LNCaP clone FGC (cell line): ENCODE measurements at regions not wholly inside any gene's neighbourhood (a gene's known extent, or its start where the extent isn't known, plus 50 kb on each side); places are given as distances from the start of the nearest gene placed in this dataset.
A peak's percentile ranks its signal among the peaks of the same experiment; 100 is the strongest.
"Not testable (repeated sequence)": the region's sequence is repeated elsewhere in the genome, so short reads cannot be mapped to it uniquely, and the experiment has no call there.

Experiments used
- DNase-seq: peaks from one replicate; pipeline ENCODE4 v3.0.0-alpha.2; 2011; ENCODE audit warnings: low read depth
- H3K4me3 ChIP-seq: 2 replicates; pipeline ENCODE4 v1.5.1; 2011; ENCODE audit warnings: mild to moderate bottlenecking, low read depth, low read length, control low read depth
- CTCF ChIP-seq: IDR thresholded peaks from 2 replicates; pipeline ENCODE4 v1.5.1; 2012; ENCODE audit warnings: mild to moderate bottlenecking; ENCODE audit not compliant: control insufficient read depth, insufficient read depth; ENCODE audit errors: extremely low read depth

DNA sequence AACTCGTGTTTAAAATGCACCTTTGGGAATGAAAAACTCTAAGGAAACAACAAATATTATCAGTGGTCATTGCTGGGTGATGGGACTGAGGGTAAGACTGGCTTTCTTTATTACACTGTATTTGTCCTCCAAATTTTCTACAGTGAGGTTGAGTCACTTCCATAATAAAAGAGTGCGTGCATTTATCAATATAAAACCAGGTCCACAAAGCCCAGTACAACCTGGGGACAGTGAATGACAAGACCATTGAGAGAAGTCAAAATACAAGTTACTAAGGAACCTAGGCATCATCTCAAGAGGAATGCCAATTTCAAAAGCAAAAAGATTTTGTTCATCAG is 76.4 kb downstream of the MAGED4 start:
- H3K4me3 ChIP-seq: peak overlapping the region; percentile 57
- DNase-seq: no peak
- TF ChIP-seq CTCF: no peak

GRCh38 chrX:52261463-52262194 is 76.9 kb downstream of the MAGED4 start:
- TF ChIP-seq CTCF: peak; percentile 55
- peak; percentile 63 for DNase-seq

DNA sequence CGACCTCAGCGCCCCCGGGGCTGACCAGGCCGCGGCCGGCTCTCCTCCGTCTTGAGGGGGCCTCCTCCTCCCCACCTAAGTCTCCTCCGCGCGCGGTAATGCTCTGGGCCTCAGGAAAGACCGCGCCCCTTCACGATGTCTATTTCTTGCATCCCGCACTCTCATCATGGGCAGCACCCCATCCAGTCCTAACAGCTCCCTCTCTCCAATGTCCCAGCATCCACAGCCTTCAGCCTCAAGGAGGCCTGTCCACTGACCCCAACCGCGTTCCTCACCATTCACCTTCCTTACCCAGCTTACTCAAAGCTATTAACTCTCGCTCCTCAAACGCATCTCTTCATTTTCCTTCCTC is 77.5 kb downstream of the MAGED4 start:
- peak overlapping the region; percentile 57 for H3K4me3 ChIP-seq
- no peak for TF ChIP-seq CTCF
- DNase-seq: no peak

More at GRCh38 chrX:52261463-52262194, 76.9 kb downstream of the MAGED4 start:
- peak overlapping the region; percentile 57 for H3K4me3 ChIP-seq

- H3K4me3 ChIP-seq: no peak overlapping the region
- TF ChIP-seq CTCF: no peak
- no peak for DNase-seq
Measured at GRCh38 chrX:52263417-52263816, 78.7 kb downstream of the MAGED4 start.

GRCh38 chrX:52265713-52266112 is 81.0 kb downstream of the MAGED4 start:
- no peak overlapping the region for H3K4me3 ChIP-seq
- no peak for TF ChIP-seq CTCF
- no peak for DNase-seq

DNA sequence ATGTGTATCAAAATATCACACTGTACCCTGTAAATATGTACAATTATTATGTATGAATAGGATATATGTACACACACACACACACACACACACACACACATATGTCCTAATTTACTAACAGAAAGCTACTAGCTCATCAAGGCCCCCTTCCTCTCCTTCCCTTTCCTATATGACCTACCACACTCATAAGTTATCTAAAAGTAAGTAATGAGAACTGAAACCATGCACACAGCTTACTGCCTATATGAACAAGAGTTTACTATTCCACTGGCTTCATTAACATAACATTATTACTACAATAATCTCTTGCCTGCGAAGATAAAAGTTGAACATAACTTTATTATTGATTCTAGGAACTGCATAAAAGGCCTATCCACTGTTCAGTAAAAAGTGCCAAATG is 83.8 kb downstream of the MAGED4 start:
- not testable (repeated sequence) for DNase-seq, H3K4me3 ChIP-seq

DNA sequence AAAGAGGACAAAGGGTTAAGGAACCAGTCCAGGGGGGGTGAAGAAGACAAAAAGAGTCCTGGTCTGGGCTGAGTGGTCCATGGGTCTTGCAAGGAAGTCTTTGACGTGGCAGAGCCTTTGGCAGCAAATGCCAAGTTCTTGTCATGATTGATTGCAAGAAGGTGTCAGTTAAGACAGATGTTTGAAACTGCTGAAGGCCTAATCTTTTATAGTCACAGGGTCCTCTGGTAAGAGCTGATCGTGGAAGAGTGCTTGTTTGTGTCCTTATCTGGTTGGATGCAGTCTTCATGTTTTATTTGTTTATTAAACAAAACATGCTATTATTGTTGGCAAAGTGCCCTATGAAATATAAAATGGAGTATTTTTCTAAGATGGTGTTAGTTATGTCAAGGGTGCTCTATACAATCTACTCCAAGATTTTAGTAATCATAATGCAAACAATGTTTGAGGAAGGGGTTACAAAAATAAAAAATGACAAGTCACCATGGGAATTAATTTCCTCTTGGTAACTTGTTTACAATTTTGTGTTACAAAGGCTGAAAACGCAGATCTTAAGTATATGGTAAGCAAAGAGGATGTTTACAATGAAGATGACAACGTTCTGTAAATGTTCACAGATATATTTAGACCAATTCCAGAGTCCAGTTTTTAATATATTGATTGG is 85.9 kb downstream of the MAGED4 start:
- DNase-seq: no peak
- no peak for TF ChIP-seq CTCF
- no peak overlapping the region for H3K4me3 ChIP-seq
